NCI-H1694 treated with DMSO at 0.1 percent for 48 hours (cell line): ENCODE measurements at regions not wholly inside any gene's neighbourhood (a gene's known extent, or its start where the extent isn't known, plus 50 kb on each side); places are given as distances from the start of the nearest gene placed in this dataset.

Experiments used
- DNase-seq: peaks from one replicate; lab custom pipeline; 2025; lab: John Stamatoyannopoulos, UW

DNA sequence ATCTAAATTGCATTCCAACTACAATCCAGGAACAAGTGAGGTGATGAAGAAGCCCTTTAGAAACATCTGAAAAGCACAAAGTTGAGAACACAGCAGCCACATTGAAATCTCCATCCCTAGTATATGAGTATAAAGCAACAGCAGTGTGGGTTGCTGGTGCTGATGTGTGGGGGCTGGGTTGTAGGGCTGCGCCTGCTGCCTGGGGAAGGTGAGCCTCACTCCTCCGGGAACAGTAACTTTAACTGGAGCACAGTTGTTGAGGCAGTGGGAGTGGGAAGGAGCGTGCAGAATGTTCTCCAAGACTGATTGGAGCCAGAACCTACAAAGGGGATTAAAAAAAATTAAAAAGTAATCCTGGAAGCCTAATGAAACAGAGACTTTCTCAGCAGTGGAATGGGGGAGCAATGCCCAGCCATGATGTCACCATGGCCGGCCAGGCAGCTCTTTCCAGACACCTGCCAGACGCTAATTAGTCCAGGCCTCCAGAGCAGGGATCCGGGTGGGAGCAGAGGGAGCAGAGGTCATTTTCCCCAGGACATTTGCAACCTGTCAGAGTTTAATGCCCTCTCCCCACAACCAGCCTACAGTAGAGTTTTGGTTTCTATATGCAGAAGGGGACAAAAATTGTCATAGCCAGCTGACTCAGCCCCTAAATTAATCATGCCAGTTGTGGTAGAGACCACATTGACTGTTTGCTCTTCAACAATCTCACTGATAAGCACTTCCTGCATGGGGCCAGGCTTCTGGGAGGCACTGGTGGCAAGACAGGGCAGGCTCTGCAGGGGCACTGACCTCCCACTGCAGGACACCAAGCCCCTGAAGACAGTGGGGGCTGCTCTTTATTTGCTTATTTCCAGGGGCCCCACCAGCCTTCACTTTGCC, 133.0 kb upstream of the ZNF32 start:
- no peak for DNase-seq

DNA sequence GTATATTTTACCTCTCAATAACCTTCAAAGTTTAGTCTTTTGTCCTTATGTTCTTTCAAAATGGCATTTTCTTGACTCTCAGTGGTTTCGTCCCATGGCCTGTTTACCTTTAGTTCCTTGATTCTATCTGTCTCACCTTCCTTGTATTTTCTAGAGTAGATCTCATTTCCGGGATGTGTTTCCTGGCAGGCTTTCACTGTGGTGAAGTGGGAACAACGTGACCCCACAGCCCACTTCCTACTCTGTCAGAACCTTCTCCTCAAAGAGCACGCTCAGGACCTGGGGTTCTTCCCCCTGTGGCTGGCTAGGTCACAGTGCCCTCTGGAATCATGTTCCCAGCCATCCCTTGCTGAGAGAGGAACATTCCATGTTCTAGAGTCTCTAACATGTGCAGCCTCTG, 129.9 kb upstream of the ZNF32 start:
- no peak for DNase-seq

DNA sequence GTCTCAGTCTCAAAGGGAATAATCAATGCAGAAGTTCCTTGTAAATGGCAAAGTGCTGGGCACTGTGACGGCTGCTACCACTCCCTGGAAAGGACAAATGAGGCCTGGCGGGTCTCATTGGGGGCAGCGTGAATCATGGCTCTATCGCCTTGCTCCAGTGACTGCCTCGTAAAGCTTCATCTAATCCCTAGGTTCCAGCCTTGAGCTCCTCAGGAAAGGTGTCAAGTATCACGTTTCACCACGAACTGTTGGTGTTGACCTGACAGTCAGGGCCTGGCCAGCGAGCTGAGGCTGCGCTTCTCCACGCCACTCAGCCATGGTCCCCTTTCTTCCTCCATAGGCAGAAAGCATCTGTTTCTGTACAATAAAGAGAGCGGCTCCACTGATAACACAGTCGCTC, 126.7 kb upstream of the ZNF32 start:
- DNase-seq, result no peak

DNA sequence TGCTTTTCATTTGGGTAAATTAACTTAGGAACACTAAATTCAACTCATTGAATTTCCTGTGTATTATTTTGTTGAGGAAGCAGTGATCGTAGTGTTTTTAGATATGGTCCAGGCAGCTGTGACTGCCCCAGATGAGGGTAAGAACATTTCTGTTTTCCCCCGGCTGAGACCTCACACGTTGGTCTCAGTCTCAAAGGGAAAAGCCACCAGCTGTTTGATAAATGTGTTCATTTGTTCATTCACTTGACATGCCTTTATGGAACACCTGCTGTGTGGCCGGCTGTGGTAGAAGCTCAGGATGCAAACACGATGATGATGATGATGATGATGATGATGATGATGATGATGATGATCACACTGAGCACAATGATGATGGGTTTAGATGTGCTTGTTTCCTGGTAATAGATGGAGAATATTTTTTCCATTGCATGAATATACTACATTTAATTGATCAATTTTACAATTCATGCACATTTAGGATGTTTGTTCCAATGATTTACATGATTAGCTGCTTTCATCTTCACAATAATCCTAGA, 125.6 kb upstream of the ZNF32 start:
- no peak for DNase-seq

DNA sequence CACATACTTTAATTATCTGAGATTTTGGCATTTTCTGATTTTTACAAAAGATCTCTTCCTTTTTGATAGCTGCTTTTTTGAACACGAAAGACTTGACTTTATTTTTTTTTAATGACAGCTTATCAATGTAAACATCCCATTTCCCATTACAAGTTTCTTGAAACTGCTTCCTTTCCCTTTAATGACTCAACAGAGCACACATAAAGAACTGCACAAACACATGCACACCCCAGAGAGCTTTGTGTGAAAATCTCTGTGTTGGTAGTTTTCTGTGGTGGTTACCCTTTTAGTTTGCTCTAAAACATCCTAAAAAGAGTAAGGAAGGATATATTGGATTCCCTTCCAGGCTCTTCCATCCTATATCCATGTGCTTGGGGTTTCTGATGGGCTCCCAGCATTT, 125.1 kb upstream of the ZNF32 start:
- no peak for DNase-seq

DNA sequence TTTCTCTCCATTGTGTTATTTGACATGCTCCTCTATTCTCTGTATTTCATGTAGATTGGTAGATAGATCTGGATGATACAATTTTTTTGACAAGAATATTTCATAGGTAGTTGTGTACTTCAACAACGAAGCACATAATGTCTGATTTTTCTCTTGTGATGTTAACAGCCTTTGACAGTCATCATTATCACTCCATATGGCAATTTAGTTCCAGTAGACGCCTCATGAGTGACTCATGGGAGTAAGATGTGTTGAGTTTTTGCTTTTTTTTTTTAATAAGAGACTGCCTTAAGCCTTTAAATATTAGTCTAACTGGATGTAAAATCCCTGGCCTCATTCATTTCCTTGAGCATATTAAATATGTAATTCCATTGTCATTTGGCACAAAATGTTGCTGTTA, 123.5 kb upstream of the ZNF32 start:
- DNase-seq, result no peak

DNA sequence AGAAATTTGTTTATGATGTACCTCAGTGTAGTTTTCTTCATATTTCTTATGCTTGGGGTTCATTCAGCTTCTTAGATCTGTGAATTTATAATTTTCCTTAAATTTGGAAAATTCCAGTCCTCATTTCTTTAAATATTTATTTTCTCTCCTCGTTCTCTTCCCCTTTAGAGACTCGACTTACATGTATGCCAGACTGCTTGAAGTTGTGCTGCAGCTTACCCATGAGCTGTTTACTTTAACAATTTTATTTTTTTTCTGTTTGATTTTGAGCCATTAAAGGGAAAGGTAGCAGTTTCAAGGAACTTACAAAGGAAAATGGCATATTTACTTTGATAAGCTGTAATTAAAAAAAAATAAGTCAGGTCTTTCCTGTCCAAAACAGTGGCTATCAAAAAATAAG, 123.0 kb upstream of the ZNF32 start:
- DNase-seq, result no peak

DNA sequence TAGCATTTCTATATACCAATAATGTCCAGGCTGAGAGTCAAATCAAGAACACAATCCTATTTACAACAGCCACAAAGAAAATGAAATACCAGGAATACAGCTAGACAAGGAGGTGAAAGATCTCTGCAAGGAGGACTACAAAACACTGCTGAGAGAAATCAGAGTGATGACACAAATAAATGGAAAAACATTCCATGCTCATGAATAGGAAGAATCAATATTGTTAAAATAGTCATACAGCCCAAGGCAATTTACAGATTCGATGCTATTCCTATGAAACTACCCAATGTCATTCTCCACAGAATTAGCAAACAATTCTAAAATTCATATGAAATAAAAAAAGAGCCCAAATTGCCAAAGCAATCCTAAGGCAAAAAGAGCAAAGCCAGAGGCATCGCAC, 116.8 kb upstream of the ZNF32 start:
- no peak for DNase-seq

DNA sequence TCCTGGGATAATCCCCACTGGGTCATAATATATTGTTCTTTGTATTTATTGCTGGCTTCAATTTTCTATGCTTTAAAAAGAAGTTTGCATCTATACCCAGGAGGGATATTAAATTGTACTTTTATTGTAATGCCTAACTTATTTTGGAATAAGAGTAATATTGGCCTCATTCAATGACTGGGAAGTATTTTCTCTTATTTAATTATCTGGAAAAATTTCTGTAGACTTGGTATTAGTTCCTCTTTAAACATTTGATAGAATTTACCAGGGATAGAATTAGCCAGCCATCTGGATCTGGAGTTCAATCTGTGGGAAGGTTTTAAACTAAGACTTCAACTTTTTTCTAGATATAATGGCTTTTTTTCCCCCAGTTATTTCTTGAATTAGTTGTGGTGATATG, 115.2 kb upstream of the ZNF32 start:
- no peak for DNase-seq

DNA sequence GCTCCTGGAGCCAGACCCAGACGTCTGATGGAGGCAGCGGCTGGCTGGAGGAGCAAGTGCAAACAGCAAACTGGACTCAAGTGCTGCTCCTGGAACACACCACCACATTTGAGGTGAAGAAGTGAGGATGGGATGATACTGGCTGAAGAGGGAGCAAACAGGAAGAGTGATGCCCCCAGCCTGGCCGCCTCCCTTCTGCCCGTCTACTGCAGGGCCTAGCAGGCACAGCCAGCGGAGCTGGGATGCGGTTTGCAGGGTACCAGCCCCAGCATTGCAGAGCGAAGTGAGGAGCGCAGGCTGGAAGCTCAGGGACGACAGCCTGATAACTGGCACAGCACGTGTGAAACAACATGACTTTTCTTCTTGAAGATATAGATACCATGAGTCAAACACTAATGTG, 111.8 kb upstream of the ZNF32 start:
- DNase-seq, result no peak

DNA sequence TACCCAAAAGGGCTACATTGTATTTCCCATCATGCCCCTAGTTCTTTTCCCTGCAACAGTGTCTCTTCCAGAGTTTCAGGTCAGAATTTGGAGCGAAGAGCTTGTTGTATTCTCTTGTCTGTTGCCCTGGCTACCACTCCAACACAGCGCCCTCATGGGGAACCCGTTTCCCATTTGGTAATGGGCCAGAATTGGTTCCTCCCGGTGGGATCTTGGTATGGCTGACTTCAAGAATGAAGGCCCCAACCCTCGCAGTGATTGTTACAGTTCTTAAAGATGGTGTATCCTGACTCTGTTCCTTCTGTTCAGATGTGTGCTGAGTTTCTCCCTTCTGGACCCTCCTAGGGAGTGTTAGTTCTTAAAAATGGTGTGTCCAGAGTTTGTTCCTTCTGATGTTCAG, 110.5 kb upstream of the ZNF32 start:
- DNase-seq, result no peak

DNA sequence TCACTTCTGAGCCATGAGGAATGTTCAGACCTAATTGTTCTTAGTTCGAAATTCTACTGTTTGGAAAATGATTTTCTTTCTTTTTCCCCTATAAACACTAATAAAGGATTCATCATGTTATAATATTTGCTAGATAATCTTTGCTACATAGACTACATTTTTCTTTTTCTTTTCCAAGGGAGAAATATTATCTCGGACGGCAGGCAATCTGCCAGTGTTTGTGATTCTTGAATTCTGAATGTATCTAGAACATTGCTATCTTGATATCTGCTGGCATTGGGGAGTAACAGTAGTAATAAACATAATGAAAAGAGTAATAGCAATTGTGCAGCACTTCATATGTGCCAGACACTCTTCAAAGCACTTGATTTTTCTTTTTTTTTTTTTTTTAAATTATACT, 107.7 kb upstream of the ZNF32 start:
- DNase-seq, result no peak

DNA sequence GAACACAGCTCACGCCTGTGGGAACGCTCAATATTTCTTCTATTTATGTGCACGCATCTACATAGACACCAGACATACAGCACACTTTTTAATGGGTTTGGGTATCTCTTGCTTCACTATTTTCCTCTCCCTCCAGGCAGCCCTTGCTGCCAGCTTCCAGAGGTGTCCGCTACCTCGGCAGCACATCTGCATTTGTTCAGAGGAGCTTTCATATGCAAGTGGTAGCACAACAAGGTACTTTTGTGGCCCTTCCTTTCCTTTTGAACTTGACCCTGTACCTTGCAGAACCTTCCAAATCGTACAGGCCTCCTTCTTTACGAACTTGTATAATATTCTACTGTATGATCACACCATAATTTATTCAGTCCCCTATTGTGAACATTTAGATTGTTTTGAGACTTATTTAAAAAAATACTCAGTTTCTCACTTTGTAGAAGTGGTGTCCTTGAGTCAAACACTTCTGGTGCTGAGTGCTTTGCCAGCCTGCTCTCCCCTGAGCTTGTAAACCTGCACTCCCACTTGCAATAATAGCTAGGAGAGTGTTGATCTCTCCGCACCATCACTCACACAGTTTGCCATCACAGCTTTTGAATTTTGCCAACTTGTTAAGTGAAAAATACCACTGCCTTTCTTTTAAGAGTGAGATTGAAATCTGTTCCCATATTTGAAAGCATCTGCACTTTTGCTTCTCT, 106.0 kb upstream of the ZNF32 start:
- no peak for DNase-seq

DNA sequence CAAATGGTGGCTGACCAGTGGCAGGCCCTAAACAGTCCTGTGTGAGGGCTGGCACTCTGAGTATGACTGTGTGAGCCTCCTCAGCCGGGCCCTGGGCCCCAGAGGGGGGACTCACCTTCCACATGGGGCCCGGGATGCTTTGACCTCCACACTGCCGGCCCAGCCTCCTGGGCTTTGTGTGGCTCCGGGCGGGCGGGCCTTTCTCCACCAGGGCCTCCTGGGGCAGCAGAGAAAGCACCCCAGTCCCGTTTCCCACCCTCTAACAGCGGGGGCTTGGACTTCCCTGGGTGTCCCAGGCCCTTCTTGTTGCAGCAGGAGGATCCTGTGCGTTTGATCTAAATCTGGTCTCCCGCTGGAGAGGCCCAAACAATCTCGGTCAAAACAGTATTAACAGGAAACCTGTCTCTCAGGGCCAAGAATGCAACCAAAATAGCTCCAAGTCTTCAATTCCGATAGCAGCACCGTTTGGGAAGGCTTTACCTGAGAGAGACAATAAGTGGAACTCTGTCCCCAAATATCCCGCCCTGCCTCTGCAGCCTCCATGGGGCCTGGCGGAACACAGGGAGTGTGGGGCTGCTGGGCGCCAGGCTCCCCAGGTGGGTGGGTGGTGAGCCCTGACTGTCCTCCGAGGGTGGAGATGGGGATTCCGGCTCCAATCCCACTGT, 104.8 kb upstream of the ZNF32 start:
- DNase-seq, result no peak

DNA sequence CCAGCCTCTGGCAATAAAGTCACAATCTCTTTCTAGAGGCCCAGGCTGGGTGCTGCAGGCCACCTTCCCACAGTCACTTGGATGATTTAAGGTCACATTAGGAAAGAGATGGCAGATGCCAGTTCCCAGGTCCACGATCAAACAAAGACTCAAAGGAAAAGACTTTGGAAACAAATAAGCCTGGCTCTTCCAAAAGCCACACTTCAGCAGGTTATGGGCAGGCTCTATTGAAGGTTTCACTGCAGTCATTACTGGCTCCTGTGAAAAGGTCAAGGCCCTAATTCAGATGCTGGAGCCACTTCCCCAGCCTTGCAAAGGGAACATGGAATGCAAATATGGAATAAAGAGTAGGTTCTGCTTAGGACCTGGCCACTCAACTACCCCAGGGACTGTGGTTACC, 104.0 kb upstream of the ZNF32 start:
- DNase-seq, result no peak

DNA sequence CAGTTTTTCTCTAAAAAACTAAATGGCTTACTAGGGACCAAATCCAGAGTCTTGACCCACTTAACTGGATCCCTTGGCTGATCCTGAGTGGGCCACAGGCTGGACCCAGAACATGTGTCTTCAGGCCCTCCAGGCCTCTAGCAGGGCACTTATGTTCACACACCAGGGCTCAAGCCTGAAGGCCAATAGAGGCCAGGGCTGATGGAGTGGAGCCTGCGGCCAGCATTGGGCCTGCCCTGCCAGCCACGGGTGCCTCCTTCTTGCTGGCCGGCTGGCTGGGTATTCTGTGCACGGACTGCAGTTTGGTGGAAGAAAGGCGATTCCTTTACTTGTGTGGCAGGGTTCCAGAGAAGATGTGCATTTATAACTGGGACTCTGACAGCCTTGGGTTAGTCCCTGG, 103.0 kb upstream of the ZNF32 start:
- no peak for DNase-seq

DNA sequence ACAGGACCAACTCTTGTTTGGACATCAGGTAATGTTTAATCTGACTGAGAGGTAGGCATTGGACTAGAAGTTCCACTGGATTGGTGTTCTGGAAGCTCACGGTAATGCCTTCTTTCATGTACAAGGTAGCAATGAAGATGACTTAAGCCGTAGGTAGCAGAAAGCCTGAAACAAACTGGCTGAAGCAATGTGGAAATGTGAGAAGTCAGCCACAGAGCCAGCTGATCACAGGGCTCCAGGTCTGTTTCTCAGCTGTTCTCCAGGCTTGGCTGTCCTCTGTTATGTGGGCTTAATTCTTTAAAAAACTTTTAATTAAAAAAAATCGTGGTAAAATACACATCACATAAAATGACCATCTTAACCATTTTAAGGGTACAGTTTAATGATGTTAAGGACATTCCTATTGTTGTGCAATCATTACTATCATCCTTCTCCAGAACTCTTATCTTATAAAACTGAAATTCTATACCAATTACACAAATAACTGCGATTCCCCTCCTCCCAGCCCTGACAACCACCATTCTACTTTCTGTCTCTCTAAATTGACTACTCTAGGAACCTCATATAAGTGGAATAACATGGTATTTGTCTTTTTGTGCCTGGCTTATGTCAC, 101.4 kb upstream of the ZNF32 start:
- no peak for DNase-seq

DNA sequence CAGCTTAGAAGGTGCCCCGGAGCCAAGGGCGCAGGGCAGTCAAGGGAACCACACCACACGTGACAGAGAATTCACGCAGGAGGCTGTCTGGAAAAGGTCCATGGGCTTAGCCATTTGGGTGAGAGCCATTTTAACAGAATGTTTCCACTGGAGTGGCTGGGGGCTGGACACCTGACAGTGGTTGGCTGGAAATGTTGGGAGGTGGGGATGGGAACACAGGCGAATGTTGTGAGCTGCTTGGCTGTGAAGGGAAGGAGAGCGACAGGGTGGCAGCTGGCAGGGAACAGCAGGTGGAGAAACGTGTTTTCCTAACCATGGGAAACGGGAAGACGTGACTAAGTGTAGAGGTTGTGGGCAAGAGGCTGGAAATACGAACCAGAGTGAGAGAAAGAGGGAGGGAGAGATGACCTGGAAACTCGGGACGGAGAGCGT, 100.5 kb upstream of the ZNF32 start:
- DNase-seq, result no peak

DNA sequence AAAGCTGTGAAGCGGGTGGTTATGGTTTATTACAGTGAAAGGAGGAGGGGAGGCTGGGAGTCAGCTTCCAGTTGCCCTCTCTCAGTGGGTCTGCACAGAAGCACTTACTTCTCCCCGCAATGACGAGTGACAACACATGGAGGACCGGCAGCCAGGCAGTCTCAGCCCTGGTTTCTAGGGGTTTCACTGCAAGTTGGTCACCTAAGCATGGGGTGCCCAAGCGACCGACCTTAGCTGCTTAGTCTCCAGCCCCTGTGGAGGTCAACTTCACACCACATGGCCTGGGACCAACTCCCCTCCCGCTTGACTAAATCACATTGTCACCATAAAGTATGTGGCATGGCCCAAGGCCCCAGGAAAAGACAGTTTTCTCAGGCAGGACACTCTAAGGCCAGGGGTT, 99.9 kb upstream of the ZNF32 start:
- no peak for DNase-seq

DNA sequence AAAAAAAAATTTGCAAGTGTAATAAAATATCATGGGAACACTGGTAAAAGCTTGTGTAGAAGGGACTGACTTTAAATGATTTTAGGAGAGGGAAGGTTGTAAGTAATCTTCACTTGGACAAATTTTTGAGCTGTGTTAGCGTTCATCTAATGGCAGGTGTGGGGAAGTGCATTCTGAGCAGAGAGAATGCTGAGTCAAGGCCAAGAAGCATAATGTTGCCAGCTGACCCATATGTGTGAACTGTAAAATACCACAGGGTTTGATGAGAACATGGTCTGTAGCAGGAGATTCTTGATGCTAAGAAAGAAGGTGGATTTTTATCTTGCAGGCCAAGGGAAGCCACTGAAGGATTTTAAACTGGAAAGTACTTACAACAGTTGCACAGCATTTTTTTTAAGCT, 98.2 kb upstream of the ZNF32 start:
- DNase-seq, result no peak

DNA sequence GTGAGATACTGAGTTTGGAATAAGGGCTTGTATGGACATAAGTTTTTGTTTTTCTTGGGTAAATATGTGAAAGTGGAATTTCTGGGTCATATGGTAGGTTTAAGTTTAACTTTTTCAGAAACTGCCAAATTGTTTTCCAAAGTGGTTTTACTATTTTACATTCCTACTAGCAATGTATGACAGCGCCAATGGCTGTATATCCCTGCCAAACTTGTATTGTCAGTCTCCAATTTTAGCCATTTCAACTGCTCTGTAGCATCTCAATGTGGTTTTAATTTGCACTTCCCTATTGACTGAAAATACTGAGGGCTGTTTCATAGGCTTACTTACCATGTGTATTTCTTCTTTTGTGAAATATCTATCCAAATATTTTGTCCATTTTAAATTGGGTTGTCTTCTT, 90.5 kb upstream of the ZNF32 start:
- no peak for DNase-seq

DNA sequence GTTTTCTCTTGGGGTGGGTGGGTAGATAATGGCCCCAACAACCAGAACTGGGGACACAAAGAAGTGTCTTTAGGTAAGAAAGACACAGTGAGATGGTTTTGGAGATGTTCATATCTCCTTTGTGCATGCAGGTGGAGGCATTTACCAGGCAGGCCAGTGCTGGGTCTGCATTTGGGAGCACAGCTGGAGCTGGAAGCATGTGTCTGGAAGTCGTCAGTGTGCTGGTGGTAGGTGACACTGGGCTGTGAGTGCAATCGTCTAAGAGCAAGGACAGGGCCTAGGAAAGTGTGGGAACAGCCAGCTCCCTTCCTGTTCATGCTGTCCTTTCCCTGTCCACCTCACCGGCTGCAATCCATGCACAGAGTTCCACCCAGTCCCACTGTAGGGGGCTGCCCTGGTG, 88.3 kb upstream of the ZNF32 start:
- DNase-seq, result no peak
